ENCODE measurements at regions not wholly inside any gene's neighbourhood (a gene's known extent, or its start where the extent isn't known, plus 50 kb on each side); places are given as distances from the start of the nearest gene placed in this dataset.

DNA sequence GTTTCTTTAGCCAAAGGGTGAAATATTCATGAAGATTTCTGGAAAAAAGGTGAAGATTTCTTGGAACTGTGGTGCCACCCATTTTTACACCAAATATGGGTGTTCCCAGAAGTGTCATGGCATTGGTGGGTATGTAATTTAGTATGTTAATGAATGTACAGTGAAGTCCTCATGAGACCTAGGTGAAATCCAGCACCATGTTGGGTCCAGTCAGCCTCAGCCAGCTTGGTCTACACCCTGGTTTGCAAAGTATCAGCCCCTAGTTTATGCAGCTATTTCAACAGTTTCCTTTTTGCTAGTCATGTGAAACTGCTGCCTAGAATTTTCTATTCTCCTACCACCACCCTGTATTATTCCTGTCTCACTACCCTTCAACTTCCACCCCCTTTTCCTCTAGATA, 63.1 kb upstream of the CXADR start:
- TF ChIP-seq, protein P1, sequence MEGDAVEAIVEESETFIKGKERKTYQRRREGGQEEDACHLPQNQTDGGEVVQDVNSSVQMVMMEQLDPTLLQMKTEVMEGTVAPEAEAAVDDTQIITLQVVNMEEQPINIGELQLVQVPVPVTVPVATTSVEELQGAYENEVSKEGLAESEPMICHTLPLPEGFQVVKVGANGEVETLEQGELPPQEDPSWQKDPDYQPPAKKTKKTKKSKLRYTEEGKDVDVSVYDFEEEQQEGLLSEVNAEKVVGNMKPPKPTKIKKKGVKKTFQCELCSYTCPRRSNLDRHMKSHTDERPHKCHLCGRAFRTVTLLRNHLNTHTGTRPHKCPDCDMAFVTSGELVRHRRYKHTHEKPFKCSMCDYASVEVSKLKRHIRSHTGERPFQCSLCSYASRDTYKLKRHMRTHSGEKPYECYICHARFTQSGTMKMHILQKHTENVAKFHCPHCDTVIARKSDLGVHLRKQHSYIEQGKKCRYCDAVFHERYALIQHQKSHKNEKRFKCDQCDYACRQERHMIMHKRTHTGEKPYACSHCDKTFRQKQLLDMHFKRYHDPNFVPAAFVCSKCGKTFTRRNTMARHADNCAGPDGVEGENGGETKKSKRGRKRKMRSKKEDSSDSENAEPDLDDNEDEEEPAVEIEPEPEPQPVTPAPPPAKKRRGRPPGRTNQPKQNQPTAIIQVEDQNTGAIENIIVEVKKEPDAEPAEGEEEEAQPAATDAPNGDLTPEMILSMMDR (IDR thresholded peaks at IDR 0.05; ENCODE audit: low read depth, low read length): no peak
- H3K4me3 ChIP-seq (replicated peaks in 1 of 2; ENCODE audit: low read depth in 2 of 2, low read length in 2 of 2): no peak overlapping the region
- DNase-seq (ENCODE audit: low read depth in 2 of 2): no peak

DNA sequence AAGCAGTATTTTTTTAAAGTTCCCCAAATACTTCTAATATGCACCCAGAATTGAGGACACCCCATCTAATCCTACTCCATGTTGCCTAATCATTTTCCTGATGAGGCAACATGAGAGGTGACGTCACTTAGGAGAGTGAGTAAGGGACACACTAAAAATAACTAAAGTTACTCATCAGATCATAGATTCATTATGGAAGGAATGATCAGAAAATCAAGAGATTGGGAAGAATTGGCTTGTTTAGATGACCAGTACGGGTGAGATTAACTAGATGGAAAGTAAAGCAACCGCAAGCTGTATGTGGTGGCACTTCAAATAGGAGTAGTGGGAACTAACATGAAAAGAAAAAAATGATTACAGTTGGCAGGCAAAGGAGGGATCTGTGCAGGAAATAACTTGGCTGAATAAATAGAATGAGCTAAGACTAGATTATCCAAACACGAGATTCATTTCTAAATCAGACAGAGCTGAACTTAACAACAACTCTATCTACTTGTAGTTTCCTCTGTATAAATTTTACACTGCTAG, 61.4 kb upstream of the CXADR start:
- TF ChIP-seq, protein P1 (IDR thresholded peaks at IDR 0.05; ENCODE audit: low read depth, low read length): no peak
- DNase-seq (ENCODE audit: low read depth in 2 of 2): peak; percentile 70 to 84
- H3K4me3 ChIP-seq (replicated peaks in 1 of 2; ENCODE audit: low read depth in 2 of 2, low read length in 2 of 2): no peak overlapping the region

DNA sequence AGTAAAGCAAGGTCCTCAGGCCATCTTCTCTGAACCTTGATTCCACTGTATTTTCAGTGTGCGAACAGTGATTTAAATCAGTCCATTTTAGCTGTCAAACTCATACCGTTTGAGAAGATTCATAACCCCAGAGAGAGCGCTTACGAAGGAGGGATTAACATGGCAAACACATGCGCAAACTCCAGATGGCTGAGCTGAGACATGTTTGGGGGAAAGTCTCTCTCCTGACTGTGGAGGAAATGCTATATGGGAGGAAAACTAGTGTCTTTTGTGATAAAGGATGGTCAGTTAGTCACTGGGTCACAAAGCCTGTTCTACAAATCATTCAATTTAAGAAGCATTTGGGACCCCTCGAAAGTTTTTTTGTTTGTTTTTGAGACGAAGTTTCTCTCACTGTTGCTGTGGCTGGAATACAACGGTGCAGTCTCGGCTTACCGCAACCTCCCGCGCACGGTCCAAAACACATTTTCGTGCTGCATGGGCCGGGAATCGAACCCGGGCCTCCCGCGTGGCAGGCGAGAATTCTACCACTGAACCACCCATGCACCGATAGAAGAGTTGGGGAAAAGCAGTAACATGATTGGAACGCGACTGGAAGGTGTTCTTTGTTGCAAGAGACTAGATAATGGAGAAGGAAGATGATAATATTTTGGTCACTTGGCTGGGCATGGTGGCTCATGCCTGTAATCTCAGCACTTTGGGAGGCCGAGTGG, 58.4 kb upstream of the CXADR start:
- peak; percentile 82 to 92 for DNase-seq (ENCODE audit: low read depth in 2 of 2)
- H3K4me3 ChIP-seq (replicated peaks in 1 of 2; ENCODE audit: low read depth in 2 of 2, low read length in 2 of 2): no peak overlapping the region
- TF ChIP-seq, protein P1 (IDR thresholded peaks at IDR 0.05; ENCODE audit: low read depth, low read length): no peak

- DNase-seq (ENCODE audit: low read depth in 2 of 2): no peak
- H3K4me3 ChIP-seq (replicated peaks in 1 of 2; ENCODE audit: low read depth in 2 of 2, low read length in 2 of 2): no peak overlapping the region
- TF ChIP-seq, protein P1 (IDR thresholded peaks at IDR 0.05; ENCODE audit: low read depth, low read length): no peak
Observed at GRCh38 chr21:17455028-17455353, 57.9 kb upstream of the CXADR start.

DNA sequence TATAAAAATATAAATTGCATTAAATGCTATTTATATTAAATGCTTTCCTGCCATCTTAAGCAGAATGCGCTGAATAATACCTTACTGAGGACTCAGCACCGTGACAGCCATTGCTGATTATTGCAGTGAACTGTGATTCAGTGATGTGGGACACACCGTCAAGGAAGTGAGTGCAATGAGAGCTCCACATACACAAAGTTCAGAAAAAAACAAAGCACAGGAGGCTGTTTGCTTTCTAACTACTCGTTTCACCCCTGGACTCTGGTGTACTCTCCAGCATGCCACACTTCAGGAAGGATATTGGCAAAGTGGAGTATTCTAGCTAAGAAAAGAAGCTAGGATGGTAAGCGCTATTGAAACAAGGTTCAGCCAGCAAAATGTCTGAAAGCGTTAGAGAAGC, 57.4 kb upstream of the CXADR start:
- no peak overlapping the region for H3K4me3 ChIP-seq (replicated peaks in 1 of 2; ENCODE audit: low read depth in 2 of 2, low read length in 2 of 2)
- TF ChIP-seq, protein P1 (IDR thresholded peaks at IDR 0.05; ENCODE audit: low read depth, low read length): no peak
- DNase-seq (ENCODE audit: low read depth in 2 of 2): no peak

- TF ChIP-seq, protein P1 (IDR thresholded peaks at IDR 0.05; ENCODE audit: low read depth, low read length): no peak
- DNase-seq (ENCODE audit: low read depth in 2 of 2): no peak
- no peak overlapping the region for H3K4me3 ChIP-seq (replicated peaks in 1 of 2; ENCODE audit: low read depth in 2 of 2, low read length in 2 of 2)
Observed at GRCh38 chr21:17458279-17458678, 54.6 kb upstream of the CXADR start.

DNA sequence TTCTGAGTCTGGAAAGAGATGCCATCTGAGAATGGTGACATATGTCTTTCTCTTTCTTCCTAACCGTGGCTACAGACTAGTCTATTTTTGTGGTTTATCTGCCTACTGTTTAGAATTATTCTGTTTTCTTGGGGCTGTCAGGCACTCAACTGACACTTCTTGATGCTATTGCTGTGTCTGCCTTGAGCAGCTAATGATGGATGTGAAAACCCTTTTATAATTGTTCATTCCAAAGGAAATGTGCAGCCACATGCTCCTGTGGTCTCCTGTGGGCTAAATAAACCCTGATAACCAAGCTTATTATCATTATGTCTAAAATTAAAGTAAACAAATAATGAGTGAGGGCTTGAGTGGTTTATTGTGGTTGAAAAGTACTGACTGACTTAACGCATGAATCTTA, 52.7 kb upstream of the CXADR start:
- H3K4me3 ChIP-seq (replicated peaks in 1 of 2; ENCODE audit: low read depth in 2 of 2, low read length in 2 of 2): no peak overlapping the region
- peak in 1 of 2 donors; percentile 37 for DNase-seq (ENCODE audit: low read depth in 2 of 2)
- TF ChIP-seq, protein P1 (IDR thresholded peaks at IDR 0.05; ENCODE audit: low read depth, low read length): no peak
